ELR (cell line): ENCODE measurements at regions not wholly inside any gene's neighbourhood (a gene's known extent, or its start where the extent isn't known, plus 50 kb on each side); places are given as distances from the start of the nearest gene placed in this dataset.
A peak's percentile ranks its signal among the peaks of the same experiment; 100 is the strongest.

Source experiments
- DNase-seq: peaks from one replicate; pipeline ENCODE4 v3.0.0-alpha.2; 2015; ENCODE audit warnings: low read depth

DNA sequence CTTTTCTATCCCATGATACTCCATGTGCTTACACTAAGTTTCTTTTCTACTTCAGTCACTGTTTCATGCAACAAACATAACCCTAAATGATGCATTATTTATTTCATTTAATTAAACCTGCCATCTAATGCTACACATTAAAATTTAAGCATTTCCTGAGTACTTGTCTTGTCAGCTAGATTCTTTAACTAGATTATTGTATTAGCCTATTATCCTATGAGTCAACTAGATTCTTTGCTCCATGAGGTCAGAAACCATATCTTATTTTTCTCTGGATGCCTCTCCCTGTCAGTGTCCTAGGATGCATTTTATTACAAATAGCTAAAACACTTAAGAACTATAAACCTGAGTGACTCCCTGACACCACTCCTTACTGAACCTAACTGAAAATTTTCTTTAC lies 652.4 kb downstream of the SLC4A3 start:
- peak; percentile 72 for DNase-seq

DNA sequence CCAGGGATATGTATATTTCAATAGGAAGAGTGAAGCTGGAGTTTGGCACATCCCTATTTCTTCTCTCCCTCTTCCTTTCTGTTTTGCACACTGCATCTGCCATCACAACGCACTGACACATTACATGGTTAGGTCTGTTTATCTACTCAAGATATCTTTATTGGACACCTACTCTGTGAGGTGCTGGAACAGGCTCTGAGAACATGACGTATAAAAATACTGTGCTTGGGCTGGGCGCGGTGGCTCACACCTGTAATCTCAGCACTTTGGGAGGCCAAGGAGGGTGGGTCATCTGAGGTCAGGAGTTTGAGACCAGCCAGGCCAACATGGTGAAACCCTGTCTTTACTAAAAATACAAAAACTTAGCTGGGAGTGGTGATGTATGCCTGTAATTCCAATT lies 653.3 kb downstream of the SLC4A3 start:
- DNase-seq: no peak

DNA sequence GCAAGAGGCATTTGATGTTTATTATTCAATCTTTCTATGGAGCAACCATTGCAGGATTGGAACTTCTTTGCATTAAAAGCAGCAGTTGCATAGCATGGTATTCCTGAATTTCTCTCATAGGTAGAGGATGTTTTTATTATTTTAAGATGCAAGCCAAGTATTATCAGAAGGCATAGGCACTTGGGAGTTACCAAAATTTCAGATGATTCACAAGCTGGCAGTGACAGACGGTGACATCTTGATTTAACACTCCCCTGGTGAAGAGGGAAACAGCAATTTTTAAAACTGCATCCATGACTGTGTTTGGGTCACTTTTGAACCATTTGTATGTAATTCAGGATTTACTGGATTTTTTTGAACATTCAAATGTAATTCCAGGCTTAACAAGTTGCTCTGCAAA lies 654.3 kb downstream of the SLC4A3 start:
- no peak for DNase-seq

DNA sequence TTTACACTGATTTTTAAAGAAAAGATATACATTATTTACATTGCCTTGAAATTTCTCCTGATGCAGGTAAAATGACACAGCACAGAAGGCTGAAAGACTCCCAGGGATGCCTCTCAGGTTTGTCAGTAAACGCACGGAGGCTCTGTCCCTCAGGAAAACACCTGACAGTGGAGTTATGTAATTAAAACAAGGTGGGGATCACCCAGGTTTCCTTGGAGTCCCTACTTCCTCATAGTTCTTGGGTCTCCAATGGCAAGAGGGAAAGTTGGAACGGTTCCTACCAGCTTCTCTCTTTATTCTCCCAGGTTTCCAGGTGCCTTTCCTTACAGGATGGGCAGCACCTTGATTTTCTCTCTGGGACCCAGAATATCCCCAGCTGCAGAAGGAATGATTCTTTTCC lies 654.8 kb downstream of the SLC4A3 start:
- DNase-seq: no peak

DNA sequence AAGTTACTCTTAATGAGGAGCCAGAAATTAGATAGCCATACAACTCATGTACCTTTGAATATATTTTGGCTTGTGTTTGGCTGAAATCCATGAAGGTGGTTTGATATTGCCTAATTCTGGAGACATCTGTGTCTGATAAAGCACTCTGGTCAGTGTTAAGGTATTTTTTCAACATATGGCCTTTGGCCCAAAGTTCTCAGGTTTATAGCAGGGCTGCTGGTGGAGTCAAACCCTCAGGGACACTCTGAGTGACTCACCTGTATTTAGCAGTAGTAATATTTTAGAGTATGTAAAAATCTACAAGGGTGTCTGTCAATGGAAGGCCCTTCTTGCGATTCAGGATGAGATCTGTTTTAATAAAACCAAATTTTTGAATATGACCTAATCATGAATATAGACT lies 666.5 kb downstream of the SLC4A3 start:
- no peak for DNase-seq

DNA sequence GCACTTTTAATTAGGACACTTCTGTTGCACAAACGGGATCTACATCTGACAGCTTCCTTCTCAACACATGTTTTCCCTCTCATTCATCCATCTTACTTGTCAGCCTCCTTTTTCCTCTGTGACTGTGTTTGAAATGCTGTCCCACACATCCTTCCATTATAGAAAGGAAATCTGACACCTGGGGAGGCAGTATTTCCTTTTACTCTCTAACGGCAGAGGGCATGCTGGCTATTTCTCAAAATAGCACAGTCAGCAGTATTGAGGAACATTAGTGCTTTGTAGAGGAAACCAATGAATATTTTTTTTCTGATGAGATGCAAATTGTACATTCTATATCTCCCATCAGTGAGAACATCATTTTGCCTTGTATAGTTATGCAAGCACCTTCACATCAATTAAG lies 668.7 kb downstream of the SLC4A3 start:
- peak; percentile 25 for DNase-seq

DNA sequence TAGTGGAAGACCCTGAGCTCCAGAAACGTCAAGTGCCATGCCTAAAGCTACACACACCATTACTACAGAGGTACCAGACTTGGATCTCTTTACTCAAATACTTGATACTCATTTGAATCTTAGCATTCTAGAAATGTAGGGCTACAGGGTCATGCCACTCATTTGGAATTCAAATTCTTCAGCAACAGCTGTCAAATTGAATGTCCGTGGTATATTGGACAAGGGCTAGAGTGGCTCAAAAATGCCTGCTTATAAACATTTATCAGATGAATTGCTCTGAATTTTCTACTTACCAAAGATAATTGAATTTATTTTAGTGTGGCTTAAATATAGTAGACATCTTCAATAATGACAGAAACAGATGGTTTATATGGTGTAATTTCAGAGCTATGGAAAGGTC lies 669.7 kb downstream of the SLC4A3 start:
- no peak for DNase-seq

DNA sequence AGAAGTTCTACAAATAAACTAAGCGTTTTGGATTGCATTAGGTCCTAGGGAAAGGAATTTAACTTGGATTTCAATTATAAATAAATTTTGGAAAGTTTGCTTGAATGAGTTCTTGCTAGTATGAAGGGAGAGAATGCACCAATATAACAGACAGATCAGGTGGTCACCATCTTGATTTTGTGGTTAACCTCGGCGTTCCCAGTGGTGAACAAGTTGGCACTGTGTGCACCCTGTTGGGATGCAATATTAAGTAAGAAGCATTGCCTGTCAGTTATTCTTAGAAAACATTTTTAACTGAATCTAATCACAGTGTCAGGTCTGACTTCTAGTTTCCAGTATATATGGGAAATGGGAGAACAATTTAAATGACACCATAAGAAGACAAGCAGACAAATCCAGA lies 673.4 kb downstream of the SLC4A3 start:
- DNase-seq: no peak

DNA sequence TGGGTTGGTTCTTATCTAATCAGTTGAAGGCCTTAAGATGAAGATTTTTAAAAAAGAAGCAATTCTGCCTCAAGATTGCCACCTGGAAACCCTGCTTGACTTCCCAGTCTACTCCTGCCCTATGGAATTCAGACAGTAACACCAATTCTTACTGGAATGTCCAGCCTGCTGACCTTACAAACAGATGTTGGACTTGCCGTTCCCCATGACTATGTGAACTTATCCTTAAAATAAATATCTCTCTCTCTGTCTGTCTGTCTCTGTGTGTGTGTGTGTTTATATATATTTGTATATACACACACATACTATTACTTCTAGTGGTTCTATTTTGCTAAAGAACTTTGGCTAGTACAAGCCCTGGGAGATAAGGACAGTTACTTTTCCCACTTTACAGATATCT lies 675.3 kb downstream of the SLC4A3 start:
- no peak for DNase-seq

DNA sequence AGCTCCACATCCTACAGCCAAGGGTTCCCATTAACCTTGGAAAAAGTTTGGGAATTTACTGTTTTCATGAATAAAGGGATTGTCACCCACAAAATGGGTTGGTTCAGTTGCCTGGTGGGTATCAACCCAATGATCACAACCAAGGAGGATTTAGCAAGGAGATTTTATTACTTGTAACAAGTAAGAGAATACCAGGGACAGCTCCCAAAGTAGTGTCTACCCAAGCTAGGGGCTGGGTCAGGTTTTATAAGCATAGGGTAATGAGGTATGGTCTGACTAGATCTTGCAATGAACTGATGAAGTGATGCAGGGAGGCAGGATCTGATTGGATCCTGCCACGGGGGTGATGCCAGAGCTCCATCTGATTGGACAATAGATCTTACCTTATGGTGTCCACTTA lies 681.8 kb downstream of the SLC4A3 start:
- DNase-seq: no peak

DNA sequence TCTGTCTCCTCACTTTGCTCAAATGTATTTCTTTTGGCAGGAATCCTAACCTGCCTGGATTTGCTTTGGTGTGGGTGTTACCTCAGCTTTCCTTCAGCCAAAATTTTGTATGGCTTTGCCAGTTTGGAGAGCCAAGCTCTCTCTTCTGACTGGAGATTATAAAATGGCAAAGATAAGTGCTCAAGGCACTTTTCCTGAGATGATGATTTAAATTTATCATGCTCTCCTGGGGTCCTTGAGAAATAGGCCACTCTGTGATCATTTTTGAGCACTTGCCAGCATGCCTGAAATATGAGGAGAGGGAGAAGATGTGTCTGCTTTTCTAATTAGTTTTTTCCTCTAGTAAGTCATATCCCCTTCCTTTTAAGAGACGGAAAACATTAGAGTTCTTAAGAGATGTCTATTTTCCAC lies 683.0 kb downstream of the SLC4A3 start:
- DNase-seq: no peak

DNA sequence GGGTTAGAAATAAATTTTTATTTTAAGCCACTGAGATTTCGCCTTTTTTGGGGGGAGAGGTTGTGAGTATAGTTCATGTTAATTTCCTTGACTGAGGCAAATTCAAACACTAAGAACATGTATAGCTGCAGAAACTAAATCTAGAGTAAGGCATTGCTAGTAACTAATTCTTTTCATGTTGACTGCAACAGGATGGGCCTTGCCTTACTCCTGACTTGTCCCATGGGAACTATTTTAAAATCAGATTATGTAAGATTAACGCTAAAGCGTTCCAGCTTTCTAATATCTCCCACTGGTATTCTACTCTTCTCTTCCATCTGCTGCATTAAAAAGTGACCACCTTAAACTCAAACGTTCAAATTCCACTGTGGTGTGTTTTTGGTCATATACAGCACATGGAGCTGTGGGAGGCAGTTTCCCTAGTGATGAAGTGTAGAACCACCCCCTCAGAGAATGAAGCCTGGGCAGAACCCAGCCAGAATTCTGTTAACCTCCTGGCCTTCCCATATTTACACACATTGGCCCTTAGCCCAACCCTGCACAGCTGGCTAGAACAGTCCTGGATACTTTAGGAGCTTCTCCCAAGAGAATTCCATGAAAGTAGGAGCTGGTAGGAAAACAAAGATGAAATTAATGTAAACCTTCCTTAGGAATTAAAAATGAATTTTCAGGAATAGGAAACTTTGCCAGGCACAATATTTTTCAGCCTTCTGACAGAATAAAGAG lies 687.8 kb downstream of the SLC4A3 start:
- no peak for DNase-seq

DNA sequence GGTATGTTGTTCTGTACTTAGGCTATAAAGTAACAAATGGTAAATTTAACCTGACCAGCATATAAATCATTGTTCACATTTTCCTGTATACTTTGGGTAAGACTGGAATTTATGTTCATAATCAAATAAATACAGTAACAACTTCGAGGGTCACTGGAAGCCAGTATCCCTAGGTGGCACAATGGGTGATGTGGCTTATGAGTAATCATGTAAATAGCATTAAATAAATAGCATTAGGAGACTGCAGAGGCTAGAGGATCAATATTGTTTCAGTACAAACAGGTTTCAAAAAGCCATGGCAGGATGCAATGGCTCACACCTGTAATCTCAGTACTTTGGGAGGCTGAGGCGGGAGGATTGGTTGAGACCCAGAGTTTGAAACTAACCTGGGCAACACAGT lies 690.6 kb downstream of the SLC4A3 start:
- DNase-seq: no peak

DNA sequence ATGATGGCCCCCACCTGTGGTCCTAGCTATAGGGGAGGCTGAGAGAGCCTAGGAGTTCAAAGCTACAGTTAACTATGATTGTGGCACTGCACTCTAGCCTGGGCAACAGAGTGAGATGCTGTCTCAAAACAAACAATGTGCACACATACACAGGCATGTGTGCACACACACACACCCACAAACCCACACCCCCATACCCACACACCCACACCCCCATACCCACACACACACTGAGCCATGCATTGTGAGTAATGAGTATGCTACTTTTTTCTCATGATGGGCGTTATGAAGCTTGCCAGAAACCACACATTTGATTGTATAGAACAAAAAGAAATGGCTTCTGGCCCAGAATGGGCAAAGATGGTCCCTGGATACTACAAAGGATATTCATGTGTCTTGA lies 691.1 kb downstream of the SLC4A3 start:
- DNase-seq: no peak

DNA sequence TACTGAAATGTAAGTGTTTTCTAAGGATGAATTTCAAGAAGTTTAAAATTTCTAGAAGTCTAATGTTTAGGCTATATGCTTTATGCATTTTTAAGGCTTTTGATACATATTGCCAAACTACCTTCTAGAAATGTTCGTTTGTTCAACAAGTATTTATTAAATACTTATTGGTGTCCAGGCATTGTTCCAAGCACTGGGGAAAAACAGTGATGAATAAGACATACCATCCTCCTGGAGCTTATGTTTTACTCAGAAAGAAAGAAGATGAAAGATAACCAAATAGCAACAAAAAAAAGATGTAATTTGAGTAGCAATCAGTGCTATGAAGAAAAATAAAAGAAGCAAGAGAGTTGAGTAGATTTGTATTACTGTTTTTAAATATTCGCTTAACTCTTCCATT lies 692.9 kb downstream of the SLC4A3 start:
- DNase-seq: no peak

DNA sequence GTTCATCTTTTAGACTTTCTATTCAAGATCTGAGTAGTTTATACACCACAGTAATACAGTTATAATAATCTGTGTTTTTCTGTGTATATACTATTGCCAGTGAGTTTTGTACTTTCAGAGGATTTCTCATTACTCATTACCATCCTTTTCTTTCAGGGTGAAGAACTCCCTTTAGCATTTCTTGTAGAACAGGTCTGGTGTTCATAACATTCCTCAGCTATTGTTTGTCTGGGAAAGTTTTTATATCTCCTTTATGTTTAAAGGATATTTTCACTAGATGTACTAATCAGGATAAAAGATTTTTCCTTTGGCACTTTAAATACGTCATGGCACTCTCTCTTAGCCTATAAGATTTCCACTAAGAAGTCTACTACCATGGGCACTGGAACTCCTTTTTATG lies 705.5 kb downstream of the SLC4A3 start:
- DNase-seq: no peak

DNA sequence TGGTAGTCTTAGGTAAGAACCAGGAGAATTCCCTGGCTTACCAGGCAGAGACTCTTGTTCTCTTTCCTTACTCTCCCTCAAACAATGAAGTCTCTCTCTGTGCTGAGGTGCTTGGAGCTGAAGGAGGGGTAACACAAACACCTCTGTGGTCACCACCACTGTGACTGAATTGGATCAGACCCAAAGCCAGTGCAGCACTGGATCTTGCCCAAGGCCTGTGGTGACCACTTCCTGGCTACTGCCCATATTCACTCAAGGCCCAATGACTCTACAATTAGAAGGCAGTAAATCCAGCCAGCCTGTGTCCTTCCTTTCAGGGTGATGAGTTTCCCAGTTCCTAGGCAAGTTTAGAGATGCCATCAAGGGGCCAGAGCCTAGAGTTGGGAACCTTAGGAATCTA lies 706.8 kb downstream of the SLC4A3 start:
- peak; percentile 47 for DNase-seq

DNA sequence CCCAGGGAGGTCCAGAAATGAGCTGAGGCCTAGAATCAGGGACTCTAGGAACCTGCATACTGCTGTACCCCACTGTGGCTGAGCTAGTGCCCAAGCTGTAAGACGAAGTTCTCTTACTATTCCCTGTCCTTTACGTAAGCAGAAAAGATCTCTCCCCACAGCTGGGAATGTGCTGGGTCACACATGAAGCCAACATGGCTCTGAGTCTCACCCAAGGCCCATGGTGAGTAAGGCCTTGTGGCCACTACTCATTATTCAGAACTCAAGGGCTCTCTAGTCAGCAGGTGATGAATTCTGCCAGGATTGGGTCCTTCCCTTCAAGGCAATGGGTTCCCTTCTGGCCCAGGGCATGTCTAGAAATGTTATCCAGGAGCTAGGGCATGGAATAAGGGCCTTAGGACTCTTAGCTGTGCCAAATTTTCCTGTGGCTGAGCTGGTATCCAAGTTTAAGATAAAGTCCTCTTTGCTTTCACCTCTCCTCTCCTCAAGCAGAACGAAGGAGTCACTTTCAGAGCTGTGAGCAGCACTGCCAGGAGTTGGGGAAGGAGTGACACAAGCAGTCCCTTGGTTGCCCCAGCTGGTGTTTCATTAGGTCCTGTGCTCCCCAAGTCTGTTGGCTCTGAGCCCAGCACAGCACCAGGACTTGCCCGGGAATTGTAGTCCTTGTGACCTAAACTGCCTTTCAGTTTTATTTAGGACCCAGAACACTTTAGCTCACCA lies 707.6 kb downstream of the SLC4A3 start:
- DNase-seq: peak; percentile 12

DNA sequence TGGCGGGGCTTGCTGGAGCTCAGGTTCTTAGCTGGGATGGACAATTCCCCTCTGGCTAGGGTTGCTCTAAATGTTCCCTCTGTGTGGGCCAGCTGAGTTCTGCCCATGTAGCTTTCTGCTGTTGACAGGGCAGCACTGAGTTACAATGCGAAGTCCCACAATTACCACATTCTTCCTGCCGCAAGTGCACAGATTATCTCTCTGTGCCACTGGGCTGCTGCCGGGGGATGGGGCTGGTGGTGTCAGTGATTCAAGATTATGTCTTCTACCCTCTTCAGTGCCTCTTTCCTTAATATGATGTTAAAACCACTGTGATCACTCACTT lies 708.1 kb downstream of the SLC4A3 start:
- no peak for DNase-seq

DNA sequence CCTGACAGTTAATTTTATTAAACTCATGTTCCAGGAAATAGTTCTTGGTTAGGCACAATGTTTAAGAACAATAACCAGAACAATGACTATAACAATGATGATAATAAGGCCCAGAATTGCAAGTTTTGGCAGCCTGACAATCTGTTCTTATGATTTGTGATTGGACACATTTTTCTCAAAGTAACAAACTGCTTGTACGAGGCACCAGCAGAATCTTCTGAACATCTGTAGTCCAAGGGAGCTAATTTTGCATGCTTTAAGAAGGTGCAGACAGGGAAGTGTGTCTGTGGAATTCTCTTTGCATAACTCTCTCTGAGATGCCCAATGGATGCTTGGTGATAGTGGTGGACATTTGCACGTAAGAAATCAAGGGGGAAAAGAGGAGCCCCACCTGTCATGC lies 709.3 kb downstream of the SLC4A3 start:
- no peak for DNase-seq

DNA sequence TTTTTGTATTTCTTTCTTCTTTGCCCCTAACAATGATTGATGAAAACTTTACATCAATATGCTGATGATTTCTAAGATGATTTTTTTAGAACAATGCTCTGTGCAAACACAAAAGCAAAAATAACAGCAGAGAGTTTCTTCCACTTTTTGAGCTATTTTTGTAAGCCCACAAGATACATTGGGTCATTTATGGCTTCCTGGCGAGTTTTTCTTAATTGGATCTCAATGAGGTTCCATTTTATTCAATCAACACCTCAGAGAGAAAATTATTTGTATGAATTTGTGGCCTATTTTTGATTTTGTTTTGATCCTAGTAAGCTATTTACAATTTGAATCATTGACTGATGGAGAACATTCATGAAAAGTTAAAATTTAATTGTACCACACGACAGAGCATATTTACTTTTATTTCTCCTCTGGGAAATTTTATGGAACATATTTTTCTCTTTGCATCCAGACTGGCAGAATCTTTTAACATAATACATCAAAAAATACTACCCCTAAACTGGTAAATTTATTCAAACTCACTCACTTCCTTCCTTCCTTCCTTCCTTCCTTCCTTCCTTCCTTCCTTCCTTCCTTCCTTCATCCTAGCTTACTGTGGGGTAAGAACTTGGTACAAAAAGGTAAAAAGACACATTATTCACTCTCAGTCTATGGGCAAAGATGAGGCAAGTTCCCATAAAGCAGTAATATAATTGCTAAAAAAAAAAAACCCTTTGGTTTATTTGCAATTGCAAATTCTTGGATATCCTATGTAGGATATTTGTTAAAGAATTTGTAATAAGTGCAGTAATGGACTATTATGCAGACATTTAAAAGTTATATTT lies 710.4 kb downstream of the SLC4A3 start:
- no peak for DNase-seq

DNA sequence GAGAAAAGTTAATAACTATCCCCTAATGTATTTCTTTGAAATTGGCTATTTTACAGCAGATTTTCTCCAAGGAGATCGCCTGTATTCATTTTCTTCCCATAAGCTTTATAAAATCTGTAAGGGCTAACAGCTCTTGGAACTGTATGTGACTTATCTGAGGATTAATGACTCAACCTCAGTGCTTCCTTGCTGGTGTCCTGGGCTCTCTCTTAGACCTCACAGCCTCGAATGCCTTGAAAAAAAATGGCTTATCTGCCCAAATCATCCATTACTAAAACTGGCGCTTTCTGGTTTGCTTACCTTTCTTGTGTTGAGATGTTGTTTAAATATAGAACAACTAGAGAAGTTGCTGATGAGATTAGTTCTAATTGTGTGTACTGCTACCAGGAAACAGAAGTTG lies 713.6 kb downstream of the SLC4A3 start:
- DNase-seq: no peak

DNA sequence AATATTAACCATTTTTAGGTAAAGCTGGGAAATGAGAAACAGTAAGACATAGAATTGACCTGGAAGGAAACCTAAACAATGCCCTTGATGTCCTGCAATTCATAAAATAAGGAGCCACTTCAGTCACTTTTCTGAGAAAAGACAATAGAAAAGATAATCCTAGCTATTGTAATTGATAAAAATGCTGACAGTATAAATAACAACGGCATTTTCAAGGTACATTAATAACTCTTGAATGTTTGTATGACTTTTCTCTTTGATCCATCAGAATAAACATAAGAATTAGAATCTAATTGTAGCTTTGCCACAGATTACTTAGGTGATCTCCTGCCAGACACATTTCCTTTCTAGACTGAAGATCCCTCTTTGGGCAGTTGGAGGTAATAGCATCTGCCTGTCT lies 719.5 kb downstream of the SLC4A3 start:
- DNase-seq: no peak
